ENCODE measurements at regions not wholly inside any gene's neighbourhood (a gene's known extent, or its start where the extent isn't known, plus 50 kb on each side); places are given as distances from the start of the nearest gene placed in this dataset.
"Not testable (repeated sequence)": the region's sequence is repeated elsewhere in the genome, so short reads cannot be mapped to it uniquely, and the experiment has no call there.

DNA sequence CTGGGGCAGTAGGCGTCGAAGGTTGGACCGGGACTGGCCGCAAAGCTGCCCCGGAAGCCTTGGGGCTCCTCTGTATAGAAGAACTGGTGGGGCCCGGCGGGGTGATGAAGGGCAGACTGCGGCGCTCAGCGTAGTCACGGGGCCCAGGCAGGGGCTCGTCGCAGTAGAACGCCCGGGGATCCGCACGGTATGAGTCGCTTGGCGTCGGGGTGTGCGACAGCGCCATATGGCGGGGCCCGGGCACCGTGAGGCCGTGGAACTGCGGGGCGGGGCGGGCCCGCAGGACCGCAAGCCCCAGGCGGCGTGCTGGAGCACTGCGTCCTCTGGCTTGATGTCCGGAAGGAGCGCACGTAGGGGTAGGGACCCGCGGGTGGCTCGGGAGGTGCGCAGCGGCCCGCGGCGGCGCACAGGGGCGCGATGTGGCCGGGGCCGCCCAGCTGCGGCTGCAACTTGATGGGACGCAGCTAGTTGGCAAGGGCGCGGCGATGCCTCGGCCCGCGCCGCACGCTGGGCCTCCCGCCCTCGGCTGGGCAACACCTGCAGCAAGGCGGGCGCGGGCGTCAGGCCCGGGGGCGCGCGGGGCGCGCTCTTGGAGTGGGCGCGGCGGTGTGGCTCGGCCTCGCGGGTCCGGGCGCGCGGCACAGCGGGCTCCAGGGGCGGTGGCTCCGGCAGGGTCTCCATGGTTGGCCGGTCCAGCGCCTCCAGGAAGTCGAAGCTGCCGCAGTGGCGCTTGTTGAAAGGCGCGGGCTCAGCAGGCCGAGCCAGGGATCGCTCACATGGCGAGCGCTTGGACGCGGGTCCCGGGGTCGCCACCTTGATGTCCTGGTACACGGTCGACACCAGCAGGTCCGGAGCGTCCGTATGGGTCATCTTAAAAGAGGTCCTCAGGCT, 251.4 kb downstream of the ANKRD30B start:
- Histone ChIP-seq H3K27me3 (ENCODE audit: insufficient read depth, low read length) (no peaks in the 10 kb centered on the region), H2AFZ (ENCODE audit: low read length, unreplicated experiment) (no peak overlapping the region), H3K4me1 (ENCODE audit: control insufficient read depth, insufficient read depth, low read length, unreplicated experiment) (no peaks in the 10 kb centered on the region), H3K4me3 (ENCODE audit: low read depth, low read length) (no peak overlapping the region), H3K27ac (ENCODE audit: low read depth, low read length) (no peak overlapping the region), H3K79me2 (ENCODE audit: control insufficient read depth, insufficient read depth, low read length, unreplicated experiment) (no peaks in the 10 kb centered on the region), H3K36me3 (ENCODE audit: insufficient read depth, low read length) (no peaks in the 10 kb centered on the region)

- not testable (repeated sequence) for H3K4me1 ChIP-seq (ENCODE audit: control insufficient read depth, insufficient read depth, low read length, unreplicated experiment); H3K27ac ChIP-seq (ENCODE audit: low read depth, low read length); H3K36me3 ChIP-seq (ENCODE audit: insufficient read depth, low read length); H2AFZ ChIP-seq (ENCODE audit: low read length, unreplicated experiment); H3K27me3 ChIP-seq (ENCODE audit: insufficient read depth, low read length); H3K79me2 ChIP-seq (ENCODE audit: control insufficient read depth, insufficient read depth, low read length, unreplicated experiment); H3K4me3 ChIP-seq (ENCODE audit: low read depth, low read length)
Observed at GRCh38 chr18:15000119-15001037, 252.4 kb downstream of the ANKRD30B start.

- not testable (repeated sequence) for H3K4me3 ChIP-seq (ENCODE audit: low read depth, low read length); H3K79me2 ChIP-seq (ENCODE audit: control insufficient read depth, insufficient read depth, low read length, unreplicated experiment); H2AFZ ChIP-seq (ENCODE audit: low read length, unreplicated experiment); H3K4me1 ChIP-seq (ENCODE audit: control insufficient read depth, insufficient read depth, low read length, unreplicated experiment); H3K27me3 ChIP-seq (ENCODE audit: insufficient read depth, low read length); H3K27ac ChIP-seq (ENCODE audit: low read depth, low read length); H3K36me3 ChIP-seq (ENCODE audit: insufficient read depth, low read length)
Observed at GRCh38 chr18:15001038-15001794, 253.2 kb downstream of the ANKRD30B start.

- H3K79me2 ChIP-seq (ENCODE audit: control insufficient read depth, insufficient read depth, low read length, unreplicated experiment); H3K36me3 ChIP-seq (ENCODE audit: insufficient read depth, low read length); H3K4me1 ChIP-seq (ENCODE audit: control insufficient read depth, insufficient read depth, low read length, unreplicated experiment); H3K27ac ChIP-seq (ENCODE audit: low read depth, low read length); H2AFZ ChIP-seq (ENCODE audit: low read length, unreplicated experiment); H3K4me3 ChIP-seq (ENCODE audit: low read depth, low read length); H3K27me3 ChIP-seq (ENCODE audit: insufficient read depth, low read length): not testable (repeated sequence)
Observed at GRCh38 chr18:15001795-15002107, 253.8 kb downstream of the ANKRD30B start.

GRCh38 chr18:15002765-15003164, 254.8 kb downstream of the ANKRD30B start:
- H3K4me1 ChIP-seq (ENCODE audit: control insufficient read depth, insufficient read depth, low read length, unreplicated experiment); H3K27ac ChIP-seq (ENCODE audit: low read depth, low read length); H3K27me3 ChIP-seq (ENCODE audit: insufficient read depth, low read length); H3K79me2 ChIP-seq (ENCODE audit: control insufficient read depth, insufficient read depth, low read length, unreplicated experiment); H2AFZ ChIP-seq (ENCODE audit: low read length, unreplicated experiment); H3K36me3 ChIP-seq (ENCODE audit: insufficient read depth, low read length); H3K4me3 ChIP-seq (ENCODE audit: low read depth, low read length): not testable (repeated sequence)

GRCh38 chr18:15003231-15003630, 255.3 kb downstream of the ANKRD30B start:
- H3K4me1 ChIP-seq (ENCODE audit: control insufficient read depth, insufficient read depth, low read length, unreplicated experiment); H2AFZ ChIP-seq (ENCODE audit: low read length, unreplicated experiment); H3K27ac ChIP-seq (ENCODE audit: low read depth, low read length); H3K36me3 ChIP-seq (ENCODE audit: insufficient read depth, low read length); H3K4me3 ChIP-seq (ENCODE audit: low read depth, low read length); H3K79me2 ChIP-seq (ENCODE audit: control insufficient read depth, insufficient read depth, low read length, unreplicated experiment); H3K27me3 ChIP-seq (ENCODE audit: insufficient read depth, low read length): not testable (repeated sequence)

DNA sequence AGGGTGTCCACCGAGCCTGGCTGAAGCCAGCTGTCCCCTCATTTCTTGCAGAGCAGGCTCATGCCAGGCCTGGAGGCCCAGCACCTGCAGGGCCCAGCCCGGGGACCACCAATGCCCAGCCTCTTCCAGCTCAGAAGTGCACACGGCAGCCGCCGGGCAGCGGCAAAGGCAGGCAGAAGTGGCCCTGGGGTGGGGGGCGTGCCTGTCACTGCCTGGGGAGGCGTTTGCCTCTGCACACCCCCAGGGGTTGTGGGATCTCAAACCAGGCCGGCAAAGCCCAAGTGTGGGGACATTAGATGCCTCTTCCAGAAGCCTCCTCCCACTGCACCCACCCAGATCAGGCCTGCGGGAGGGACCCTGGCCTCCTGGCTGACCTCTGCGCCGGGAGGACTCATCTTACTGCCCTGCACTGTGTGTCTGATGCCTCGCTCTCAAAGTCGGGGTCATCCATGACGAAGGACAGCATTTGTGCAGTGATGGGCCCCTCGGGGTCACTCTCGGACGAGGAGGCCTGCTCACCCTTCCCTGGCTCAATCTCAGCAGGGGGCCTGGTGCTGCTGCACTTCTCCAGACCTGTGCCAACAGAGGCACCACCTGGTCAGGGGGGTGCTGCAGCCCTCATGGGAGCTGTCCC, 255.8 kb downstream of the ANKRD30B start:
- not testable (repeated sequence) for H3K27me3 ChIP-seq (ENCODE audit: insufficient read depth, low read length); H3K27ac ChIP-seq (ENCODE audit: low read depth, low read length); H3K79me2 ChIP-seq (ENCODE audit: control insufficient read depth, insufficient read depth, low read length, unreplicated experiment); H3K4me3 ChIP-seq (ENCODE audit: low read depth, low read length); H3K36me3 ChIP-seq (ENCODE audit: insufficient read depth, low read length); H2AFZ ChIP-seq (ENCODE audit: low read length, unreplicated experiment); H3K4me1 ChIP-seq (ENCODE audit: control insufficient read depth, insufficient read depth, low read length, unreplicated experiment)

GRCh38 chr18:15004270-15004973, 256.4 kb downstream of the ANKRD30B start:
- H3K4me3 ChIP-seq (ENCODE audit: low read depth, low read length); H3K4me1 ChIP-seq (ENCODE audit: control insufficient read depth, insufficient read depth, low read length, unreplicated experiment); H3K27me3 ChIP-seq (ENCODE audit: insufficient read depth, low read length); H2AFZ ChIP-seq (ENCODE audit: low read length, unreplicated experiment); H3K36me3 ChIP-seq (ENCODE audit: insufficient read depth, low read length); H3K79me2 ChIP-seq (ENCODE audit: control insufficient read depth, insufficient read depth, low read length, unreplicated experiment); H3K27ac ChIP-seq (ENCODE audit: low read depth, low read length): not testable (repeated sequence)

GRCh38 chr18:15005313-15006130, 257.6 kb downstream of the ANKRD30B start:
- no peak overlapping the region for H3K27ac ChIP-seq (ENCODE audit: low read depth, low read length)
- no peaks in the 10 kb centered on the region for H3K79me2 ChIP-seq (ENCODE audit: control insufficient read depth, insufficient read depth, low read length, unreplicated experiment)
- H2AFZ ChIP-seq (ENCODE audit: low read length, unreplicated experiment): no peak overlapping the region
- H3K36me3 ChIP-seq (ENCODE audit: insufficient read depth, low read length): no peaks in the 10 kb centered on the region
- H3K27me3 ChIP-seq (ENCODE audit: insufficient read depth, low read length): no peaks in the 10 kb centered on the region
- no peaks in the 10 kb centered on the region for H3K4me1 ChIP-seq (ENCODE audit: control insufficient read depth, insufficient read depth, low read length, unreplicated experiment)
- H3K4me3 ChIP-seq (ENCODE audit: low read depth, low read length): no peak overlapping the region
